ENCODE measurements at regions not wholly inside any gene's neighbourhood (a gene's known extent, or its start where the extent isn't known, plus 50 kb on each side); places are given as distances from the start of the nearest gene placed in this dataset.

DNA sequence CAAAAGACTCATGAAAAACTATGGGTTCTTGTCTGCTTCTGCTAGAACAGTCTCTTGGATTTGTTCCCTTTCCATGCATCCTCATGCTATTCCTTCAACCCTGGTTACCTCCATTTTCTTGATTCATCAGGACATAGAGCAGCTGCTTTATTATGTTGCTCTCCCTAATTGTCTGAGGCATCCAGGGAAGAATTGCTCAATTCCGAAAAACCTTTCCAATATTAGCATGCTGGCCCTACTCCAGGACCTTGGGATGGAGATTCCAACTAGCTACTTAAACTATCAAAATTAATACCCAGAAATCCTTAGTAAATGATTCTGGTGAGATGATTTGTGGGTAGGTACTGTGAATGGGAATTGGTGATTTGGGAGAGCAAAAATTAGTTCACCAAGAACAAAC, 56.6 kb upstream of the FAM47B start:
- no TSS peak for BruUV-seq (replicated peaks)
- ChIA-PET CTCF (interaction anchor here (0.7 kb wide), 1 partner anchor 14 kb away, joined by 3 read pairs; no protein-coding TSS in a partner anchor), POLR2A (ENCODE audit: unreplicated experiment) (no interaction called here)
- H3K36me3 ChIP-seq (ENCODE audit: low read depth): no peaks in the 10 kb centered on the region
- no peaks in the 10 kb centered on the region for H4K20me1 ChIP-seq (ENCODE audit: insufficient read depth)
- no peak overlapping the region for H2AFZ ChIP-seq
- H3K79me2 ChIP-seq (ENCODE audit: low read depth): no peaks in the 10 kb centered on the region
- no peak overlapping the region for H3K4me3 ChIP-seq
- TF ChIP-seq, protein P1, sequence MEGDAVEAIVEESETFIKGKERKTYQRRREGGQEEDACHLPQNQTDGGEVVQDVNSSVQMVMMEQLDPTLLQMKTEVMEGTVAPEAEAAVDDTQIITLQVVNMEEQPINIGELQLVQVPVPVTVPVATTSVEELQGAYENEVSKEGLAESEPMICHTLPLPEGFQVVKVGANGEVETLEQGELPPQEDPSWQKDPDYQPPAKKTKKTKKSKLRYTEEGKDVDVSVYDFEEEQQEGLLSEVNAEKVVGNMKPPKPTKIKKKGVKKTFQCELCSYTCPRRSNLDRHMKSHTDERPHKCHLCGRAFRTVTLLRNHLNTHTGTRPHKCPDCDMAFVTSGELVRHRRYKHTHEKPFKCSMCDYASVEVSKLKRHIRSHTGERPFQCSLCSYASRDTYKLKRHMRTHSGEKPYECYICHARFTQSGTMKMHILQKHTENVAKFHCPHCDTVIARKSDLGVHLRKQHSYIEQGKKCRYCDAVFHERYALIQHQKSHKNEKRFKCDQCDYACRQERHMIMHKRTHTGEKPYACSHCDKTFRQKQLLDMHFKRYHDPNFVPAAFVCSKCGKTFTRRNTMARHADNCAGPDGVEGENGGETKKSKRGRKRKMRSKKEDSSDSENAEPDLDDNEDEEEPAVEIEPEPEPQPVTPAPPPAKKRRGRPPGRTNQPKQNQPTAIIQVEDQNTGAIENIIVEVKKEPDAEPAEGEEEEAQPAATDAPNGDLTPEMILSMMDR (conservative IDR thresholded peaks at IDR 0.05): no peak
- TF ChIP-seq EZH2 (IDR thresholded peaks at IDR 0.05; ENCODE audit: low read depth): no peak
- no peak overlapping the region for H3K27ac ChIP-seq
- H3F3A ChIP-seq (ENCODE audit: insufficient read depth, low read depth): no peaks in the 10 kb centered on the region
- H3K9me2 ChIP-seq (ENCODE audit: insufficient read depth): no peaks in the 10 kb centered on the region
- no peaks in the 10 kb centered on the region for H3K9me3 ChIP-seq (ENCODE audit: insufficient read depth, low read depth)
- intact Hi-C loops (cut with micrococcal nuclease; ENCODE audit: unreplicated experiment): no loop called here
- DNase-seq: no peak
- H3K27me3 ChIP-seq (ENCODE audit: insufficient read depth, low read depth): no peaks in the 10 kb centered on the region
- H3K4me2 ChIP-seq: no peak overlapping the region
- H3K4me1 ChIP-seq (replicated peaks; ENCODE audit: insufficient read depth): peaks cover 5% of the 10 kb centered on the region; the same call in 1 of the 2 replicates

DNA sequence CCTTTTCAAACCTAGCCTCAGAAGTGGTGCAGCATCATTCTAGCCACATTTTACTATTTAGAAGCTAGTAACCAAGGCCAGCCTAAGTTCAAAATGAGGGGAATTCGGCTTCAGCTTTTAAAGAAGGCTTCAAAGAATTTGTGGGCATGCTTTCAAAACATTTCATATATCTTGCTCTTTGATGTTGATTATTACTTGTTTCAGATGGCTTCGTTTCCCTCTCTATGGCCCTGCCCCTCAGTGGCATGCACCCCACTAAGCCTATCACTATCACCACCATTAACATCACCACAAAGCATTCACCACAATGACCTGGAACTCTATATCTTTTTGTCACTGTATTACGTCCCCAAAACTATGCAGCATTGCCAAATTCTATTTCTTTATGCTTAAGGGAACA, 51.2 kb upstream of the FAM47B start:
- H3K9me3 ChIP-seq (ENCODE audit: insufficient read depth, low read depth): no peaks in the 10 kb centered on the region
- H3K79me2 ChIP-seq (ENCODE audit: low read depth): no peaks in the 10 kb centered on the region
- no peak overlapping the region for H2AFZ ChIP-seq
- H3K4me1 ChIP-seq (replicated peaks; ENCODE audit: insufficient read depth): no peaks in the 10 kb centered on the region
- no peaks in the 10 kb centered on the region for H3F3A ChIP-seq (ENCODE audit: insufficient read depth, low read depth)
- POLR2A ChIA-PET (ENCODE audit: unreplicated experiment): no interaction called here
- no peak for DNase-seq
- no peaks in the 10 kb centered on the region for H4K20me1 ChIP-seq (ENCODE audit: insufficient read depth)
- H3K27ac ChIP-seq: no peak overlapping the region
- TF ChIP-seq, protein P1 (conservative IDR thresholded peaks at IDR 0.05): no peak
- TF ChIP-seq EZH2 (IDR thresholded peaks at IDR 0.05; ENCODE audit: low read depth): no peak
- no TSS peak for BruUV-seq (replicated peaks)
- H3K9me2 ChIP-seq (ENCODE audit: insufficient read depth): no peaks in the 10 kb centered on the region
- H3K4me3 ChIP-seq: no peak overlapping the region
- intact Hi-C loops (cut with micrococcal nuclease; ENCODE audit: unreplicated experiment): no loop called here
- H3K4me2 ChIP-seq: no peak overlapping the region
- no peaks in the 10 kb centered on the region for H3K36me3 ChIP-seq (ENCODE audit: low read depth)
- CTCF ChIA-PET: interaction anchor here (0.6 kb wide), 1 partner anchor 941 kb away, joined by 3 read pairs; no protein-coding TSS in a partner anchor
- H3K27me3 ChIP-seq (ENCODE audit: insufficient read depth, low read depth): no peaks in the 10 kb centered on the region
